ENCODE measurements at regions not wholly inside any gene's neighbourhood (a gene's known extent, or its start where the extent isn't known, plus 50 kb on each side); places are given as distances from the start of the nearest gene placed in this dataset.

DNA sequence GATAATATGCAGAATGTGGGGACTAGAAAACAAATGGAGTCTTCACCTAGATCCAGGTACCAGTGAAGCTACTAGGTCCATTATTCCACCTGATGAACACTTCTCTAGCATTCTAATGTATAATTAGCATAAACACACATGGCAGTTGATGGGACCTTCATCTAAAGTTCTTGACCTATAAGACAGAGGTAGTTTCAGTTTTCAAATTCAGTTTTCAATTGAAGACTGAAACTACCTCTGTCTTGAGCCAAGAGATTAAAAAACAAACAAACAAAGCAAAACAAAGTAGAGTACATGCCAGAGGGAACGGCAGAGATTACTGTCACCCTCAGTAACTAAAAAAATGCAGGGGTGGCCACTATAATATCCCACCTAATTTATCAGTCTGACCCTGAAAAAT, 199.9 kb upstream of the NEIL3 start:
- no peak for DNase-seq (ENCODE audit: low read depth)

- no peak for DNase-seq (ENCODE audit: low read depth)
These were observed 193.5 kb upstream of the NEIL3 start for GRCh38 chr4:177116161-177116560.

DNA sequence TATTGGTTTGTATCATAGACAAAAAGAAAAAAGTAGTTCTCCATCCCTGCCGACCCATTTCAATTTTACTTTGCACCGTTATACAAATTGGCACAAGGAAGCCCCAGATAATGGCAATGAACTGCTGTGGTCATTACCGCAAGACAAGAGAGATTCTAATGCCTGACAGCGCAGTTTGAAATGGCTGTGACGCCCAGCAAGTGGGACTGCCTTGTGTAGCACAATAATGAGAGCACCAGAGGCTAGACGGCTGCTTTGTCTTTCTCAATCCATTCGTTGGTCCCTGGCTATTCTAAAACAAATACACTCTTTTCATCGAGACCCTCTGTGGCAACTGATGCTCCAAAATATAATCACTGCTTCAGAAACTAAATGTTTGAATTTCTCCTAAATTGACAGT, 192.4 kb upstream of the NEIL3 start:
- DNase-seq (ENCODE audit: low read depth): no peak

DNA sequence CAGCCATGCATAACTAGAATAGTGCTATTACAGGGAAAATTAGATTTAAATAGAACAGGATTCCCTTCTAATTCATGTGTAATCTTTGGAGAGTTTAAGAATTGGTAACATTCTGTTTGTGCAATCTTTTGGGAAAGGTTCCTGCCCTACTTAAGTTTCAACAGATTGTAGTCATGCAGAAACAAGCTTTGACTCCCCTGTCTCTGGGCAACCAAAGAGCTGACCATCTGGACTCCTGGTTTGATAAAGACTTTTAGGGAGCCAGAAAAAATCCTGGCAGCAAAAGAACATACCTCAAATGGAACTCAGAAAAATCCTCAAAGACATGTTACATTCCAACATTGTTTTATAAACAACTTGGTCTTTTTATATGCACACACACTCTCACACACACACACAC, 191.1 kb upstream of the NEIL3 start:
- DNase-seq (ENCODE audit: low read depth): peak; percentile 90

- DNase-seq (ENCODE audit: low read depth): no peak
These were observed 190.6 kb upstream of the NEIL3 start for GRCh38 chr4:177119021-177119471.

DNA sequence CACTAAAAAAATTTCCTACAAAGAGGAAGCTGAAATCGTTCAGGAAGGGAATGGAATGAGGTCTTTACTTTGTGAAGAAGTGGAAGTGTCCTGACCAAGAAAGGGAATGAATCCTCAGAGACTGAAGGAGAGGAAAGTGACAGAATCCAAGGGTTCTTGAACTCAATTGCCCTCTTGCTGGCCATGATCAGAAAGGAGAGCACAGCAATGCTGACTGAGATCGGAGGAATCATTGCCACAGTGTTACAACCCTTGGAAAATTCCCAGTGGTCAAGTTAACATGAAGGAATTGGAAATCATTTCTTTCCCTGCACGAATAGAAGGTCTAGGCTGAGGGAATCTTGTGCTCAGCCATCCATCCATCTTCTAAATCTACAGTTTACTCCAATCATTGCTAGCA, 190.0 kb upstream of the NEIL3 start:
- DNase-seq (ENCODE audit: low read depth): no peak

DNA sequence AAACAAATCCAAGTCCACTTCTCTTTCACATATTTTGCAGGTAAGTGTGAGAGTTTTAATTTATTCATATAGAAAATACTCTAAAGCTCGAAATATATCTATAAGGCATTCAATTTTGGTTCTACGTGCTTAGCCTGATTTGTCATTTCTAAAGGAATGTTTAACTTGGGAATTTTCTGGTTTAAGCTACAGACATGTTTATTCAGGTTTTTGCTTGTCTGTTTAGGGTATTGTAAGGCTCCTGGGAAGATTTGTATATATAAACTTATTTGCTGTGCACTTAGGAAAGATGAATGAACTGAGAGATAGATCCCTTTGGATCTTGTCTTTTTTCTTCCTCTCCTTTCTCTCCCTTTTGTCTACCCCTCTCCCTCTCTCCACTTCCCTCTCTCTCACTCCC, 185.9 kb upstream of the NEIL3 start:
- DNase-seq (ENCODE audit: low read depth): no peak

DNA sequence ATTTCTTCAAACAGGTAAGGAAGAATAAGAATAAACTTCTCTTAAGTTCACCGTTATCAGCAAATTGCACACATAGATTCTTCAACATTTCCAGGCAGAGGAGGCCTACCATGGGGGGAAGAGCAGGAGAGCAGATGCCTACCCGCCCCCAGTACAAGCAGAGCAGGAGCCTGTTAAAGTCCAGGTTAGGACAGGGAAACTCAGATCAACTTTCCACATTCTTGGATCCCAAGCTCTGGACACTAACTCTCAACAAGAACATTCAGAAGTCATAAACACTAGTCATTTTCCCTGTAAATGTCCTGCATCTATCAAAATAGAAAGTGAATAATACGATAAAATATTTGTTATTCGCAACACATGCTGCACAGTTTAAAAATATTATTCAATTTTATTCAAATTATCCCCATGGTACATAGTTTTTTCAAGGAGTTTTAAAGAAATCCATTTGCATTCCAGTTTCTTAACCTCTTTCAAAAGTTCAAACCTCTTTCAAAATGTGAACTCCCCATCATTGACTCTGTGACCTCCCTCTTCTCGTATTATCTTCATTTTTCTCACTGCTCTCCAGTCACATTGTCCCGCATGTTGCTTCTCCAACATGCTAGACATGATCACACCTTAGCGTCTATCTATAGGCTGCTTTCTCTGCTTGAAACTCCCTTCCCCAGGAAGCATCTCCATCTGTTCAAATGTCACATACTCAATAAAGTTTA, 185.2 kb upstream of the NEIL3 start:
- no peak for DNase-seq (ENCODE audit: low read depth)

DNA sequence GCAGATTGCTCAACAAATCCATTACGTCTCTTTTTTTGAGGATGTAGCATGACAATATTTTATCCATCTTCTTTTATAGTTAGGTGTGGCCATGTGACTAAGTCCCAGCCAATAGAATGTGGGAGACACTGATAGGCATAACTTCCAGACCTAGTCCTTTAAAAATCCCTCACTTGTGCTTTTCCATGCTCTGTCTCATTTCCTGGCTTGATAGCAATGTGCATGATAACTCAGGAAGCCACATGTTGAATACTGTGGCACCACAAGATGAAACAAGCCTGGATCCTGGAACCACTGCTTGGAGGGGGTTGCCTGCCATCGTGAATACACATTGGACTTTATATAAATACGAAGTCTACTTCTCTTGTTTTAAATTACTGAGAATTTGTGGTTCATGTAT, 184.0 kb upstream of the NEIL3 start:
- no peak for DNase-seq (ENCODE audit: low read depth)

- no peak for DNase-seq (ENCODE audit: low read depth)
These were observed 182.0 kb upstream of the NEIL3 start for GRCh38 chr4:177127658-177128057.

GRCh38 chr4:177128306-177128705, 181.4 kb upstream of the NEIL3 start:
- peak; percentile 59 for DNase-seq (ENCODE audit: low read depth)

GRCh38 chr4:177131736-177132135, 177.9 kb upstream of the NEIL3 start:
- DNase-seq (ENCODE audit: low read depth): no peak

- DNase-seq (ENCODE audit: low read depth): no peak
These were observed 162.0 kb upstream of the NEIL3 start for GRCh38 chr4:177147668-177148067.

- DNase-seq (ENCODE audit: low read depth): no peak
These were observed 154.2 kb upstream of the NEIL3 start for GRCh38 chr4:177155454-177155853.

DNA sequence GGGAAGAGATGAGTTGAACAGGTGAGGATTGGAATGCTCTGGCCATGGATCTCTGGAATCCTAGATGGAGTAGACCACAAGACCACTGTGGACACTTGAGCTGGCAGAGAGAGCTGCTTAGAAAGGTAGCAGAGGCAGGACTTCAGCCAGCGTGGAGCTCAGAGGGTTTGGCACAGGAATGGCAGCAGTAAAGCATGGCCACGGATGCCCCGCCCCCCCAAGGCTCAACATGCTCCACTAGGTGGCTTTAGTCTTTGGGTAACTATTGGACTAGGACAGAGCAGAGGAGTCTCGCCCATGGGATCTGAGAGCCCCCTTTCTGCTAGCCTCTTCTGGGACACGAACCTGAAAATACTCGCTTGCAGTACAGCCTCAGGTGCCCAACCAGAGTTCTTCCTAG, 150.1 kb upstream of the NEIL3 start:
- DNase-seq (ENCODE audit: low read depth): no peak

DNA sequence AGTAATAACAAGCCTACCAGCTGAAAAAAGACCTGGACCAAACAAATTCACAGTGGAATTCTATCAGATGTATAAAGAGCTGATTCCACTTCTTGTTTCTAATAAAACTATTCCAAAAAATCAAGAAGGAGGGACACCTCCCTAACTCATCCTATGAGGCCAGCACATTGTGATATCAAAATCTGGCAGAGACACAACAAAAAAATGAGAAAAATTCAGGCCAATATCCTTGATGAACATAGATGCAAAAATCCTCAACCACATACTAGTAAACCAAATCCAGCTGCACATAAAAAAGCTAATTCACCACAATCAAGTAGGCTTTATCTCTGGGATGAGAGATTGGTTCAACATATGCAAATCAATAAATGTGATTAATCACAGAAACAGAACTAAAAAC, 147.9 kb upstream of the NEIL3 start:
- no peak for DNase-seq (ENCODE audit: low read depth)

DNA sequence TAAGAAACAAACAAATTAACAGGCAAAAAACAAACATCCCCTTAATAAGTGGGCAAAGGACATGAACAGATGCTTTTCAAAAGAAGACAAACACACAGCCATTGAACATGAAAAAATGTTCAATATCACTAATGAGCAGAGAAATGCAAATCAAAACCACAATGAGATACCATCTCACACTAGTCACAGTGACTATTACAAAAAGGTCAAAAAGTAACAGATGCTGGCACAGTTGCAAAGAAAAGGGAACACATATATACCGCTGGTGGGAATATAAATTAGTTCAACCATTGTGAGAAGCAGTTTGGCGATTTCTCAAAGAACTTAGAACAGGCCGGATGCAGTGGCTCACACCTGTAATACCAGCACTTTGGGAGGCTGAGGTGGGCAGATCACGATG, 146.1 kb upstream of the NEIL3 start:
- no peak for DNase-seq (ENCODE audit: low read depth)

DNA sequence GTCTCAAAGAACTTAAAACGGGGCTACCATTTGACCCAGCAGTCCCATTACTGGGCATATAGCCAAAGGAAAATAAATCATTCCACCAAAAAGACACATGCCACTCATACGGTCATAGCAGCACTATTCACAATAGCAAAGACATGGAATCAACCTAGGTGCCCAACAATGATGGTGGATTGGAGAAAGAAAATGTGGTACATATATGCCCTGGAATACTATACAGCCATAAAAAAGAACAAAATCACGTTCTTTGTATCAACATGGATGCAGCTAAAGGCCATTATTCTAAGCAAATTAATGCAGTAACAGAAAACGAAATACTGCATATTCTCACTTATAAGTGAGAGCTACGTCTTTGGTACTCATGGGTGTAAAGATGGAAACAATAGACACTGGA, 138.1 kb upstream of the NEIL3 start:
- DNase-seq (ENCODE audit: low read depth): no peak

GRCh38 chr4:177175473-177175872, 134.2 kb upstream of the NEIL3 start:
- no peak for DNase-seq (ENCODE audit: low read depth)

DNA sequence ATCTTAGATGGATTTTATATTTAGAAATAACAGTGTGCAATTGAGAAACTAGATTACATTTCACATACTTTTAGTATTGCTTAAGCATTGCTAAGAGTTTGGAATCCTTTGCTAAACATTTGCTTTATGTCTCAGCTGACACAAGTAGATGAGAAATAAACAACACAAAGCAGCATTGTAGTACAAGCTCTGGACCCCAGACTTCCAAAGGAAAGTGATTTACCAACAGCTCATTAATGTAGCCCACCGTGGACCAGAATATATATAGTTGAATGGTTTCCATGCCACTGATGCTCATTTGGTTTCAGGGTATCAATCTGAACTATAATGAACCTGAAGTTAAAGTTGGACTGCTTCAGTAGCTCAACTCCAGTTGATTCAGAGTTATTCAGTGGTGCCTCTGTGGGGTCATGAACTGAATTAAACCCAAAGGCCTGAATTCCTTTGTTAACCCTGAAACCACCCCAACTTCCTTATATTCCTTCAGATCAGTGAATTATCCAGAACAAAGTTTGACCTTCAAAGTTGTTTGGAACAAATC, 132.1 kb upstream of the NEIL3 start:
- DNase-seq (ENCODE audit: low read depth): peak; percentile 24

DNA sequence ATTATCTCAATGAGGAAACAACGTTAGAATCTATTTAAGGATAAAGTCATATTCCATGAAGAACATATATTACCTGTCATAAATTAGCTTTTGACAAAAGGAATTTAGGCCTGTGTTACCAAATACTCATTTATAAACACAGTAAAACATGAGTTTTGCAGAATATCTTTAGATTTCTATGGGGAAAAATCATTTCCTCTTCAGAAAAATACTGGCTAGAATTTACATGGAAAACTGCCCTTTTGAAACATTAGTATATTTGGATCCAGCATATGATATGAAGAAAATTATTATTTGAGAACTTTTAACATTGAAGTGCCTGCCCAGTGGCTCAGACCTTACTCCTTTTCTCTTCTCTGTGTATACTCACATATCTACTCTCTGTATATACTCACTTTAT, 131.4 kb upstream of the NEIL3 start:
- no peak for DNase-seq (ENCODE audit: low read depth)

DNA sequence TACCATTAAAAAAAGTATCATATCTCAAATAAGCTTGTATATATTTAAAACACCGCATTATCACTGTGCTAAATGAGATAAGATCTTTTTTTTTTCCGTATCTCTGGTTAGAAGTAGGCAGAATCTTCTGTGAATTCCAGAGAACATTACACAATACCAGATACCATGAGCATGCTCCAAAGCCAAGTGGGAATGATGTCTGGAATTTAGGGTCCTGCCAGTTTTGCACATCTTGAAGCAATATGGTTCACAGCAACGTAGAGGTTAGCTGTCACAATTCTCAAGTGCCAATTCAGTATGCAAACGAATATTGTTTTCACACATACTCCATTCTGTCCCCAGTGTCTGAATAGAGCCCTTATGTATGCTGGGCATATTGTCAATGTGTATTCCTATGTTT, 127.5 kb upstream of the NEIL3 start:
- DNase-seq (ENCODE audit: low read depth): no peak

- DNase-seq (ENCODE audit: low read depth): no peak
These were observed 126.9 kb upstream of the NEIL3 start for GRCh38 chr4:177182728-177183127.

DNA sequence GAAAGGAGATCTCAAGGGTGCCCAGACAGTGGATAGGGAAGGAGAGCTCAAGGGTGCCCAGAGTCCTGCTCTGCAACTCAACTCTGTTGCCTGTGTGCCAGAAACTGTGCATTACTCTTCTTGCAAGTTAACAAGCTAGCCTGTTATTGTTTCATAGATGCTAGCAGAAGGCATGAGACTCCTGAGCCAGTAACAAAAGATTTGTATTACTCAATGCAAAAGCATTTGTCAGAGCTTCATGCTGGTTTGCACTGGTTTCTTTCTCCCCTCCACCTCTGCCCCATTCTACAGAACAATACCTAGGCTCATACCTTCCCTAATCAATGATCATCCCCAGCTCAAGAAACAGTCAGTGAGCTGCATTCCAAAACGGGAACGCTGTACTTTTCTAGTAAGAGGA, 124.5 kb upstream of the NEIL3 start:
- DNase-seq (ENCODE audit: low read depth): no peak
